ENCODE measurements at regions not wholly inside any gene's neighbourhood (a gene's known extent, or its start where the extent isn't known, plus 50 kb on each side); places are given as distances from the start of the nearest gene placed in this dataset.

DNA sequence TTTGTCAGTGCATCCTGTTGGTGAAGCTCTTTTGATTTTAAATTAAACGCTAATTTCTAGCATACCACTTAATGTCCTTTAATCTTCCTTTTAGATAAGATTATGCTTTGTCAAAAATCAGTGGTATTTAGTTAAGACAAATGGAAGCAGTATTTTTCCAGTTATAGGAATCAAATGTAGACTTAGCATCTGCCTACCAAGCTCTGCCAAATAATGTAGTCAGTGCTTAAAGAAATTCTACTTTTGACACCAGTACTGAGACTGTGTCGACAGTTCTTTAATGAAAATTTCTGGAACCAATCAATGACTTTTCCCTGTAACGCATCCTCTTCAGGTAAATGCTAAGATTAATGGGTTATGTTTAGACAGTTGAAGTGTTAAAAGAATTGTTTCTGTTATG is 803.3 kb upstream of the FAM98A start:
- no peak overlapping the region for H3K9ac ChIP-seq (ENCODE audit: low read length)
- no peak overlapping the region for H2AFZ ChIP-seq (ENCODE audit: low read depth, low read length)
- TF ChIP-seq RAD21 (conservative IDR thresholded peaks at IDR 0.05) (no peak), EZH2 (IDR thresholded peaks at IDR 0.05; ENCODE audit: borderline replicate concordance, insufficient read depth, low read length, poor library complexity, severe bottlenecking) (no peak), POLR2AphosphoS5 (IDR thresholded peaks at IDR 0.05) (no peak), TAF1 (IDR thresholded peaks at IDR 0.05; ENCODE audit: low read depth) (no peak), SMC3 (conservative IDR thresholded peaks at IDR 0.05; ENCODE audit: poor library complexity) (no peak), CTCF (IDR thresholded peaks at IDR 0.05; ENCODE audit: poor library complexity, severe bottlenecking) (no peak), MXI1 (conservative IDR thresholded peaks at IDR 0.05; ENCODE audit: poor library complexity, severe bottlenecking) (no peak), EP300 (conservative IDR thresholded peaks at IDR 0.05; ENCODE audit: poor library complexity, severe bottlenecking) (no peak)
- H4K20me1 ChIP-seq (ENCODE audit: insufficient read depth): no peaks in the 10 kb centered on the region
- H3K4me3 ChIP-seq (ENCODE audit: low read length): no peak overlapping the region
- H3K27me3 ChIP-seq (ENCODE audit: insufficient read depth, low read depth, low read length): no peaks in the 10 kb centered on the region
- H3K9me3 ChIP-seq (ENCODE audit: low read length): no peaks in the 10 kb centered on the region
- no peaks in the 10 kb centered on the region for H3K79me2 ChIP-seq (replicated peaks; ENCODE audit: insufficient read depth, low read length)
- no peaks in the 10 kb centered on the region for H3F3A ChIP-seq (ENCODE audit: insufficient read depth, low read length, poor library complexity, severe bottlenecking)
- H3K36me3 ChIP-seq (ENCODE audit: insufficient read depth, low read length): no peaks in the 10 kb centered on the region
- no peak overlapping the region for H3K4me2 ChIP-seq (ENCODE audit: low read length)
- no peak overlapping the region for H3K27ac ChIP-seq (ENCODE audit: low read length)
- H3K9me2 ChIP-seq (ENCODE audit: insufficient read depth, low read length): no peaks in the 10 kb centered on the region

GRCh38 chr2:34401186-34401585 is 802.1 kb upstream of the FAM98A start:
- Histone ChIP-seq H2AFZ (ENCODE audit: low read depth, low read length) (no peak overlapping the region), H3K4me3 (ENCODE audit: low read length) (no peak overlapping the region), H3K27me3 (ENCODE audit: insufficient read depth, low read depth, low read length) (no peaks in the 10 kb centered on the region), H4K20me1 (ENCODE audit: insufficient read depth) (no peaks in the 10 kb centered on the region), H3K9me2 (ENCODE audit: insufficient read depth, low read length) (no peaks in the 10 kb centered on the region), H3K4me2 (ENCODE audit: low read length) (no peak overlapping the region), H3K9ac (ENCODE audit: low read length) (no peak overlapping the region), H3K79me2 (replicated peaks; ENCODE audit: insufficient read depth, low read length) (no peaks in the 10 kb centered on the region), H3K36me3 (ENCODE audit: insufficient read depth, low read length) (no peaks in the 10 kb centered on the region), H3K9me3 (ENCODE audit: low read length) (no peaks in the 10 kb centered on the region), H3K27ac (ENCODE audit: low read length) (no peak overlapping the region), H3F3A (ENCODE audit: insufficient read depth, low read length, poor library complexity, severe bottlenecking) (no peaks in the 10 kb centered on the region)
- no peak for TF ChIP-seq TAF1 (IDR thresholded peaks at IDR 0.05; ENCODE audit: low read depth)
- TF ChIP-seq CTCF (IDR thresholded peaks at IDR 0.05; ENCODE audit: poor library complexity, severe bottlenecking): no peak
- TF ChIP-seq SMC3 (conservative IDR thresholded peaks at IDR 0.05; ENCODE audit: poor library complexity): no peak
- no peak for TF ChIP-seq EP300 (conservative IDR thresholded peaks at IDR 0.05; ENCODE audit: poor library complexity, severe bottlenecking)
- TF ChIP-seq EZH2 (IDR thresholded peaks at IDR 0.05; ENCODE audit: borderline replicate concordance, insufficient read depth, low read length, poor library complexity, severe bottlenecking): no peak
- TF ChIP-seq, protein P1, sequence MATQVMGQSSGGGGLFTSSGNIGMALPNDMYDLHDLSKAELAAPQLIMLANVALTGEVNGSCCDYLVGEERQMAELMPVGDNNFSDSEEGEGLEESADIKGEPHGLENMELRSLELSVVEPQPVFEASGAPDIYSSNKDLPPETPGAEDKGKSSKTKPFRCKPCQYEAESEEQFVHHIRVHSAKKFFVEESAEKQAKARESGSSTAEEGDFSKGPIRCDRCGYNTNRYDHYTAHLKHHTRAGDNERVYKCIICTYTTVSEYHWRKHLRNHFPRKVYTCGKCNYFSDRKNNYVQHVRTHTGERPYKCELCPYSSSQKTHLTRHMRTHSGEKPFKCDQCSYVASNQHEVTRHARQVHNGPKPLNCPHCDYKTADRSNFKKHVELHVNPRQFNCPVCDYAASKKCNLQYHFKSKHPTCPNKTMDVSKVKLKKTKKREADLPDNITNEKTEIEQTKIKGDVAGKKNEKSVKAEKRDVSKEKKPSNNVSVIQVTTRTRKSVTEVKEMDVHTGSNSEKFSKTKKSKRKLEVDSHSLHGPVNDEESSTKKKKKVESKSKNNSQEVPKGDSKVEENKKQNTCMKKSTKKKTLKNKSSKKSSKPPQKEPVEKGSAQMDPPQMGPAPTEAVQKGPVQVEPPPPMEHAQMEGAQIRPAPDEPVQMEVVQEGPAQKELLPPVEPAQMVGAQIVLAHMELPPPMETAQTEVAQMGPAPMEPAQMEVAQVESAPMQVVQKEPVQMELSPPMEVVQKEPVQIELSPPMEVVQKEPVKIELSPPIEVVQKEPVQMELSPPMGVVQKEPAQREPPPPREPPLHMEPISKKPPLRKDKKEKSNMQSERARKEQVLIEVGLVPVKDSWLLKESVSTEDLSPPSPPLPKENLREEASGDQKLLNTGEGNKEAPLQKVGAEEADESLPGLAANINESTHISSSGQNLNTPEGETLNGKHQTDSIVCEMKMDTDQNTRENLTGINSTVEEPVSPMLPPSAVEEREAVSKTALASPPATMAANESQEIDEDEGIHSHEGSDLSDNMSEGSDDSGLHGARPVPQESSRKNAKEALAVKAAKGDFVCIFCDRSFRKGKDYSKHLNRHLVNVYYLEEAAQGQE (IDR thresholded peaks at IDR 0.05; ENCODE audit: borderline replicate concordance): no peak
- no peak for TF ChIP-seq RAD21 (conservative IDR thresholded peaks at IDR 0.05)
- TF ChIP-seq MXI1 (conservative IDR thresholded peaks at IDR 0.05; ENCODE audit: poor library complexity, severe bottlenecking): no peak
- TF ChIP-seq POLR2AphosphoS5 (IDR thresholded peaks at IDR 0.05): no peak
